HG02885 (cell line): ENCODE measurements at regions not wholly inside any gene's neighbourhood (a gene's known extent, or its start where the extent isn't known, plus 50 kb on each side); places are given as distances from the start of the nearest gene placed in this dataset.

Source experiments
- ATAC-seq: cut with Tn5 transposase; IDR thresholded peaks from one replicate; pipeline ENCODE4 v1.9.1; 2021; ENCODE audit warnings: mild to moderate bottlenecking; ENCODE audit not compliant: unreplicated experiment, poor library complexity

DNA sequence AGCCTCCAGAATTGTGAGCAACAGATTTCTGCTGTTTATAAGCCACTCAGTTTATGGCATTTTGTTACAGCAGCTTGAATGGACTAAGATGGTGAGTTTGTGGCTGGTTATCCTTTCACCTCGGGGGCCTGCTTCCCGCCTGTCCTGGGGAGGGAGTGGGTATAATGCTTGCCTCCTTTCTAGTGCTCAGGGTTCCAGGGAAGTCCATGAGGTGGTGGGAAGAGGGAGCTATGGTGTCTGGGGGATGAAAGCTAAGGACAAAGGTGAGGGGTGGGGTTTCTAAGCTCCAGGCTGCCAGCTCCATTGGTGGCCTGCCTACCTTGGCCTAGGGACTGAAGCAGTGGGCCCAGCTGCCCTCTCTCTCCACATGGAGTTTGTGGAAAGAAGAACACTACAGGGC, 50.2 kb upstream of the SDK2 start:
- ATAC-seq = no peak

DNA sequence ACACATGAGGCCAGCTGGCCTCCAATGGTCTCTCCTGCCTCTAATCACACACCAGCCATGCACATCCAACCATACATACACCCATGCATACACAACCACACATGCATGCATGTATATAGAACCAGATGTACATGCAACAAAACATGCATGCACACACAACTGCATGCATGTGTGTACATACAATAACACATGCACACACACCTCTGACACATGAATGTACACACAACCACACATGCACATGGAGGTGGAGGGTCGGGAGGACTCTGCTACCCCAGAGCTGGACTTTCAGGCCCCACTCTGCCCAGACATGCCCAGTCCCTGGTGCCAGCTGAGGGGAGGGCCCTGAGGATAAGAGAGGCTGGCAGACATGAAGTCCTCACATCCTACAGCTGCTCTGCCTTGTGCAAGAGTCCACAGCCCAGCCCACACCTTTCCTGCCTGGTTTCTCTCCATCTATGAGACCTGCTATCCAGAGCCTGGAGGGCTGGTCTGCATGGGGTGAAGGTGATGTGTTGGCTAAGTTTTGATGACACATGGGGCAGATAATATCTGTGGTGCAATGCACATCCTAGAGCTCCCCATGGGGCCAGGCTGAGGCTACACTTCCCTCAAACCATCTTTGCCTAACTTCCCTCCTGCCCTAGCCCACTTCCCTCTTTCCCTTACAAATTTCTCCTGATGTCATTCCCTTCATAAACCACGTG, 50.9 kb upstream of the SDK2 start:
- no peak for ATAC-seq

DNA sequence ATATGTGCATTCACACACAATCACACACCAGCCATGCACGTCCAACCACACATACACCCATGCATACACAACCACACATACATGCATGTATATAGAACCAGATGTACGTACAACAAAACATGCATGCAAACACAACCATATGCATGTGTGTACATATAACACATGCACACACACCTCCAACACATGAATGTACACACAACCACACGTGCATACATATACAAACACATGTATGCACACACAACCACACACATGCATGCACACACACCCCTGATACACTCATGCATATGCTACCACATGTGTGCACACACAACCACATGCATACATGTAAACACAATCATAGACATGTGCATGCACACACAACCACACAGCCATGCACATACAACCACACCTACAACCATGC, 52.0 kb upstream of the SDK2 start:
- ATAC-seq = no peak

DNA sequence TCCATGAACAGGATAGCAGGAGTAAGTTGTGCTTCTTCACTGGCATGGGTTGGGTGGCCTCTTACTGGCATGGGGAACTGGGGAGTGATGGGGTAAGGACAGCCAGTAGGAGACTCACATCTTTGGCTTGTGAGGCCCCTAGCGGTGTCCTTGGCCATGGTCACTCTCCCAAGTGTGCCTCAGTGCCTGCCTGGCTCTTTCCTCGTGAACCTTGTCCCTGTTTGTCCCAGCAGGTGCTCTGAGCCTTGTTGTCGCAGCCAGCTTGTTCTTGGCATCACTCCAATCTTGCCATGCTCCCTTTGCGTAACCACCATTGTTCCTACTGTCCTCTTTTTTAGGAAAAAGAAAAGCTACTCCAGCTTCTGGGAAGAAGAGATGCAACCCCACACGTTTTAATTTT, 53.6 kb upstream of the SDK2 start:
- no peak for ATAC-seq

DNA sequence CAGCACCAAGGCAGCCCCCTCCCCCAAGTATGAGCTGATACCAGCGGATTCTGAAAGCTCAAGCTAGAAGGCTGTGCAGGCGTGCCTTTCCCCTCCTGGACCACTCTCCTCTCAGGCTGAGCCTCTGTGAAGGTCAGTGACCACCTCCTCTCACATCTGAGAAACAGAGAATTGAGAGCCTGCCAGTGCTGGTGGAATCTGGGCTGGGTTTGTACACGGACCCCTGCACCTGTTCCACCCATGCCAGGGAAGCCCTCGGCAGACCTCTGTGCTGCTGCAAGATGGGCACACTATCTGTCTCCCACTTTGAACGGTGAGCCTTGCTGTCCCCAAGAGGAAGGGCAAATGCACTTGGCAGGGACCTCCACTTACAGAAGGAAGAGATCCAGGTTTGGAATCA, 54.7 kb upstream of the SDK2 start:
- no peak for ATAC-seq

GRCh38 chr17:73701701-73702100, 57.5 kb upstream of the SDK2 start:
- ATAC-seq = no peak

DNA sequence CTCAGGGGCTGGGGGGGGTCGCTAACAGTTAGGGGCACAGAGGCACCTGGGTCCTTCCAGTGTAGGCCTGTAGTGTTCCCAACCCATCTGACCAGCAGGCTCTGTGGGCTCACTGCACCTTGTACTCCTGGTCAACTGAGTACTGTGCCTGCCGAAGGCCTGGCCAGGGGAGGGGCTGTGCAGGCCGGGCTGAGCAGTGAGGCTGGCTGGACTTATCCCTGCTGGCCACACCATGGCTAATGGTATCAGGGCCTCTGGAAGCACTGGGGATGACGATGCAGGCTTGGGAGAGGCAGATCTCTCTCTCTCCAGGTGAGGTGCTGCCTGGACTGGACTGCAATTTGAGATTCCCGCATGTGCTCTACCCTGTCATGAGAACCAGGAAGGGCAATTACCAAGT, 58.9 kb upstream of the SDK2 start:
- ATAC-seq = no peak

- no peak for ATAC-seq
These were observed 59.7 kb upstream of the SDK2 start for GRCh38 chr17:73703917-73704316.

DNA sequence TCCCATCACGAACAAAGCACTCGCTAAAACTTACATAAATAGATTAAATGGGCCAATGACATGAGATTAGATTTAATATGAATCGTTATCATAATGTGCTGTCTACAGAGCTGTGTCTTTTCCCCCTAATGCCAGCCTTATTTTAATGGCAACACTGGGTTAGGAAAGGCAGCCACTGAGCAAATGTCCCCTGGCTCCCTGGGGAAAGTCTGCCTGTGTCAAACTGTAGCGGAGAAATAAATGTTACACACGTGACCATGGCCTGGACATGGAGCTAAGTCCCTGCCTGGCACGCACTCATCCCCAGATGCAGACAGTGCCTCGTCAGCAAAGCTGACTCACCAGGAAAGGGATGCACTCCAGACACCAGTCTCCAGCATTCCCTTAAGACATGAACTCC, 61.3 kb upstream of the SDK2 start:
- no peak for ATAC-seq

DNA sequence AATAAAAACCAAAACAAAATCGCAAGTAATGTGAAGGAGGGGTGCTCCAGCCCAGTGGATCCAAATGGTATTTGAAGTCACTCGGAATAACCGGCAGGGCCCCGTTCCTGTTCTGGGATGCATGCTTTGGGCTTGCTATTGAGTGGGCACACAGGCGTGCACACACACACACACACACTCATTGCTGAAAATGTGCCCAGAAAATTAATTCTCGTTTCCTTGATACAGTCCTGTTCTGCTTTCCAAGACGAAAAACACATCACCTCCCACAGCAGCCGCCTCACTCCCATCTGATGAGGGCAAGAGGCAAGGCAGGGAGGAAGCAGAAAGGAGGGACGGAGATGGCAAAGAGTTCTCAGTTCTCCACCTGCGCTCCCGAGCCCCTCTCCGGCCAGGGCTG, 62.2 kb upstream of the SDK2 start:
- no peak for ATAC-seq

GRCh38 chr17:73706858-73707257, 62.6 kb upstream of the SDK2 start:
- no peak for ATAC-seq

- ATAC-seq = no peak
These were observed 63.1 kb upstream of the SDK2 start for GRCh38 chr17:73707358-73707757.

- peak; percentile 56 for ATAC-seq
These were observed 65.9 kb upstream of the SDK2 start for GRCh38 chr17:73710095-73710592.

- ATAC-seq = no peak
These were observed 66.9 kb upstream of the SDK2 start for GRCh38 chr17:73711184-73711583.

GRCh38 chr17:73711916-73712315, 67.7 kb upstream of the SDK2 start:
- ATAC-seq = no peak

- ATAC-seq = no peak
These were observed 68.9 kb upstream of the SDK2 start for GRCh38 chr17:73713136-73713535.

GRCh38 chr17:73715769-73716168, 71.5 kb upstream of the SDK2 start:
- ATAC-seq = no peak

DNA sequence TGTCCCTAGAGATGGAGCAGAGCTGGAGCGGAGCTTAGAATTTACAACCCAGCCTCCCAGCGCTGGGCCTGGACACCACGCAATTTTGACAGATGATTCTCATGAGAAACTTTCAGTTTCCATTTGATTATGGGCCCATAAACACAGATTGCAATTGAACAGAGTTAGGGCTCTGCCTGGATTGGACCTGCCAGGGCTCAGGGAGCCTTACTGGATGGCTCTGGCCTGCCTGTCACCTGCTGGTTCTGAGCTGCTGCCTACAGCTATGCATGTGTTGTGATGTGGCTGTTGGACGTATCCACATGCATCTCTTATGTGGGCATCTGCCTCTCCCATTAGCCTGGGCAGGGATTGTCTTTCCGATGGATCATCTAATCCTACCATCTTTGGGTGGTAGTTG, 73.4 kb upstream of the SDK2 start:
- no peak for ATAC-seq

DNA sequence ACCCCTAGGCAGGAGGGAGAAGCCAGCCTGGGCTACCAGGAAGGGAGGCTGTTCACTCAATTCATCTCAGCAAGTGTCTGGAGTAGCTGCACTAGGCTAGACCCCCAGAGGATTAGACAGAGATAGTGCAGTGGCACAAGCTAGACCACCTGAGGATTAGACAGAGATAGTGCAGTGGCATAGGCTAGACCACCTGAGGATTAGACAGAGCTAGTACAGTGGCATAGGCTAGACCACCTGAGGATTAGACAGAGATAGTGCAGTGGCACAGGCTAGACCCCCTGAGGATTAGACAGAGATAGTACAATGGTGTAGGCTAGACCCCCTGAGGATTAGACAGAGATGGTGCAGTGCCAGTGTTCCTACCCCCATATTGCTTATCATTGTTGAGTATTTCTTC, 74.1 kb upstream of the SDK2 start:
- ATAC-seq = no peak

DNA sequence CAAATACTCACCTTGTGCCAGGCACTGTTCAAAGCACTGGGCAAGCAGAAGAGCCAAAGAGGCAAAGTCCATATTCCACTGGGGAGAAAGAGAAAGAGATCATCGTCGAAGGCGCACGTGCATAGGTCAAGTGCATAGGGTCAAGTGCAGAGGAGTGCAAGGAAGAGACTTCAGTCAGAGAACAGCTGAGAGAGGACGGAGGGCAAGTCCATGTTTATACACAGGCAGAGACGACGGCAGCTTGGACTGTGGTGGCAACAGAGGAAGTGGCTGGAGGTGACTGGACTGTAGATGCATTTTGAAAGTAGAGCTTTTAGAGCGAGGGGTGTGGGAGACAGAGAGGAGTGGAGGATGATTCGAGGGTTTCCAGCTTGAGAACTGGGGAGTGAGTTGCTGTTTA, 74.7 kb upstream of the SDK2 start:
- no peak for ATAC-seq

DNA sequence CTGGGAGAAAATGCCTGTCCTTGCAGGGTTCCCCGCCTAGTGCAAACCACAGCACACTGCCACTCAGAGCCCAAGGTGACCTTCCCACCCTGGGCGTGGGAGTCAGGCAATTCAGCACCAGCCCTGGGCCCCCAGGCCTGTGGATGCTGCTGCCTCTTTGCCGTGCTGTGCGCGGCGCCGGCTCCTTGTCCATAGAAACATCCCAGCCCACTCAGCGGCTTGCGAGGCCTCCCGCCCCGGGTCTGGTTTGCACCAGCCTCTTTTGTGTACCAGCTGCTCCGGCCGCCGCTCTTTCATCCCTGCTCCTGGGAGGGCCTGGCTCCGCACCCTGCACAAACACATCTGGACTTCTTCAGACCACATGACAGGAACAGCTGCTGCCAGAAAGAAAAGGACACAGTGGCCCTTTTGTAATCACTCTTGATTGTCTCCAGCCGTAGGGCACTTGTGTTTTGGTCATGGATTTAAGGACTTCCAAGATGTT, 75.4 kb upstream of the SDK2 start:
- ATAC-seq = no peak

GRCh38 chr17:73720187-73720834, 76.1 kb upstream of the SDK2 start:
- no peak for ATAC-seq
